ENCODE measurements at regions not wholly inside any gene's neighbourhood (a gene's known extent, or its start where the extent isn't known, plus 50 kb on each side); places are given as distances from the start of the nearest gene placed in this dataset.

- H3K4me3 ChIP-seq (ENCODE audit: low read depth, low read length): no peak overlapping the region
- no peak for DNase-seq (ENCODE audit: low read depth)
- no peak for TF ChIP-seq CTCF (conservative IDR thresholded peaks at IDR 0.05; ENCODE audit: low read depth, low read length)
Measured at GRCh38 chr1:5586629-5587028, 405.6 kb downstream of the NPHP4 start.

- H3K4me3 ChIP-seq (ENCODE audit: low read depth, low read length): no peak overlapping the region
- DNase-seq (ENCODE audit: low read depth): no peak
- TF ChIP-seq CTCF (conservative IDR thresholded peaks at IDR 0.05; ENCODE audit: low read depth, low read length): no peak
Measured at GRCh38 chr1:5585256-5585655, 407.0 kb downstream of the NPHP4 start.

GRCh38 chr1:5580926-5581325 lies 411.3 kb downstream of the NPHP4 start:
- TF ChIP-seq CTCF (conservative IDR thresholded peaks at IDR 0.05; ENCODE audit: low read depth, low read length): no peak
- no peak overlapping the region for H3K4me3 ChIP-seq (ENCODE audit: low read depth, low read length)
- DNase-seq (ENCODE audit: low read depth): no peak

GRCh38 chr1:5579966-5580365 lies 412.3 kb downstream of the NPHP4 start:
- H3K4me3 ChIP-seq (ENCODE audit: low read depth, low read length): no peak overlapping the region
- no peak for DNase-seq (ENCODE audit: low read depth)
- TF ChIP-seq CTCF (conservative IDR thresholded peaks at IDR 0.05; ENCODE audit: low read depth, low read length): no peak

- no peak for TF ChIP-seq CTCF (conservative IDR thresholded peaks at IDR 0.05; ENCODE audit: low read depth, low read length)
- H3K4me3 ChIP-seq (ENCODE audit: low read depth, low read length): no peak overlapping the region
- no peak for DNase-seq (ENCODE audit: low read depth)
Measured at GRCh38 chr1:5578690-5579089, 413.5 kb downstream of the NPHP4 start.

GRCh38 chr1:5577255-5578040 lies 414.8 kb downstream of the NPHP4 start:
- no peak for TF ChIP-seq CTCF (conservative IDR thresholded peaks at IDR 0.05; ENCODE audit: low read depth, low read length)
- H3K4me3 ChIP-seq (ENCODE audit: low read depth, low read length): no peak overlapping the region
- no peak for DNase-seq (ENCODE audit: low read depth)

GRCh38 chr1:5576673-5577065 lies 415.6 kb downstream of the NPHP4 start:
- DNase-seq (ENCODE audit: low read depth): no peak
- TF ChIP-seq CTCF (conservative IDR thresholded peaks at IDR 0.05; ENCODE audit: low read depth, low read length): no peak
- H3K4me3 ChIP-seq (ENCODE audit: low read depth, low read length): no peak overlapping the region

Data from epithelial cell of proximal tubule (primary cell).